ENCODE measurements at regions not wholly inside any gene's neighbourhood (a gene's known extent, or its start where the extent isn't known, plus 50 kb on each side); places are given as distances from the start of the nearest gene placed in this dataset.

DNA sequence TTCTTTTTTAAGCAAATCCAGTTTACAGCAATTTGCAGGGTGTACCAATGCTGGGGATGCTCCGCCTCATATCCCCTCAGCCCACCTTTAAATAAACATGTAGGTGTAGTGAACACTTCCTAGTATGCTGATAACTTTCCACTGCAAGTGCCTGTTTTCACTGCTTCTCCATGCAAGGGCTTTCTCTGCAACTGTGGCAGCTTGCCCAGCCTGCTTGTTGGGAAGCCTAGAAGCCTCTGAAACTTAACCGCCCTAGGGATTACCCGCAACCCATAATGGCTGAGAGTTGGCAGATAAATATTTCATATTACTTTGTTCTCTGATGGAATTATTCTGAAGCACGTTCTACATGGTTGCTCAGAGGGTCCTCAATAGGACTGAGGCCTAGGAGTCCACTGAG, 253.7 kb upstream of the DDX53 start:
- Histone ChIP-seq H3K4me3 (ENCODE audit: low read depth, low read length) (no peak overlapping the region), H3K36me3 (ENCODE audit: control insufficient read depth, insufficient read depth, low read length) (no peaks in the 10 kb centered on the region), H3K27me3 (ENCODE audit: control insufficient read depth, insufficient read depth, low read length) (no peaks in the 10 kb centered on the region)
- DNase-seq (ENCODE audit: low read depth), result no peak
- TF ChIP-seq, protein P1, sequence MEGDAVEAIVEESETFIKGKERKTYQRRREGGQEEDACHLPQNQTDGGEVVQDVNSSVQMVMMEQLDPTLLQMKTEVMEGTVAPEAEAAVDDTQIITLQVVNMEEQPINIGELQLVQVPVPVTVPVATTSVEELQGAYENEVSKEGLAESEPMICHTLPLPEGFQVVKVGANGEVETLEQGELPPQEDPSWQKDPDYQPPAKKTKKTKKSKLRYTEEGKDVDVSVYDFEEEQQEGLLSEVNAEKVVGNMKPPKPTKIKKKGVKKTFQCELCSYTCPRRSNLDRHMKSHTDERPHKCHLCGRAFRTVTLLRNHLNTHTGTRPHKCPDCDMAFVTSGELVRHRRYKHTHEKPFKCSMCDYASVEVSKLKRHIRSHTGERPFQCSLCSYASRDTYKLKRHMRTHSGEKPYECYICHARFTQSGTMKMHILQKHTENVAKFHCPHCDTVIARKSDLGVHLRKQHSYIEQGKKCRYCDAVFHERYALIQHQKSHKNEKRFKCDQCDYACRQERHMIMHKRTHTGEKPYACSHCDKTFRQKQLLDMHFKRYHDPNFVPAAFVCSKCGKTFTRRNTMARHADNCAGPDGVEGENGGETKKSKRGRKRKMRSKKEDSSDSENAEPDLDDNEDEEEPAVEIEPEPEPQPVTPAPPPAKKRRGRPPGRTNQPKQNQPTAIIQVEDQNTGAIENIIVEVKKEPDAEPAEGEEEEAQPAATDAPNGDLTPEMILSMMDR (IDR thresholded peaks at IDR 0.05; ENCODE audit: insufficient read depth, low read length, severe bottlenecking), result no peak
- FAIRE-seq, result no peak

DNA sequence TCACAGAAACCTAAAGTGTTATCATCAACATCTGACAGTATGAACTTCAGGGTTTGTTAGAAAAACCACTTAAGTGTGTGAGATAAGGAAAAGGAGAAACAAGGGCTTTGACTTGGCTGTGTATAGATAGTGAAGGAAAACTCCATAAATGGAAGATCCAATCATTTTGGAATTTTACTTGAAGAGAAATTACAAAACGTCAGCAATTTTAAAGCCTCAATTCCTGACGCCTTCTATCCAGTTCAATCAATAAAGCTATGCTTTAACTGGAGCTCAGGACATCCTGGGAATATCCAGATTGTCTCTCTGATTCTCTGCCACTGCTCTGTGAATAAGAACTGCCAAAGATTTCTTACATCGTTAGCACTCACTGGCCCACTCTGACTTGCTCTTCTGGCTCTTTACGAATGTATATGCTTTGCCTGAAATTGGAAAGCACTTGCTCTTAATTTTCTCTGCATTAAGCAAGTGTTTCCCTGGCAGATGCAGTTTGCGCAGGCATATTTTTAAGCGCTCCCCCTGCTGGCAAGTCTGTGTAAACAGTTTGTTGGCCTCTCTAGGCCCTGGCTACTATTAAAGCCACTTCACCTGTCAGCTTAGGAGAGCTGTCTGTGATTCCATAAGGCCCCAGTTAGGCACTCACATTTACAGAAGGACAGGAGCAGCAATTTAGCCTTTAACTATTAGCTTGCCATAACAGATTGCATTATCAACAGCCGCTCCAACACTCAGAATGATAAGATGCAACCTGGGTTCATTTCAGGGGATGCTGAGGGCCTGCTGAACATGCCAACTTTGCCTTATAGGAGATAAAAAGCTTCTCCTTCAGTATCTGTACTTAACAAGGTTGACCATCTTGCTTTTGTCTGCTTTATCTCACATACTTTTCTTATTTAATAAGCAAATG, 251.4 kb upstream of the DDX53 start:
- TF ChIP-seq, protein P1 (IDR thresholded peaks at IDR 0.05; ENCODE audit: insufficient read depth, low read length, severe bottlenecking), result peak; percentile 65
- FAIRE-seq, result no peak
- Histone ChIP-seq H3K27me3 (ENCODE audit: control insufficient read depth, insufficient read depth, low read length) (no peaks in the 10 kb centered on the region), H3K36me3 (ENCODE audit: control insufficient read depth, insufficient read depth, low read length) (no peaks in the 10 kb centered on the region), H3K4me3 (ENCODE audit: low read depth, low read length) (no peak overlapping the region)
- DNase-seq (ENCODE audit: low read depth), result peak; percentile 20

DNA sequence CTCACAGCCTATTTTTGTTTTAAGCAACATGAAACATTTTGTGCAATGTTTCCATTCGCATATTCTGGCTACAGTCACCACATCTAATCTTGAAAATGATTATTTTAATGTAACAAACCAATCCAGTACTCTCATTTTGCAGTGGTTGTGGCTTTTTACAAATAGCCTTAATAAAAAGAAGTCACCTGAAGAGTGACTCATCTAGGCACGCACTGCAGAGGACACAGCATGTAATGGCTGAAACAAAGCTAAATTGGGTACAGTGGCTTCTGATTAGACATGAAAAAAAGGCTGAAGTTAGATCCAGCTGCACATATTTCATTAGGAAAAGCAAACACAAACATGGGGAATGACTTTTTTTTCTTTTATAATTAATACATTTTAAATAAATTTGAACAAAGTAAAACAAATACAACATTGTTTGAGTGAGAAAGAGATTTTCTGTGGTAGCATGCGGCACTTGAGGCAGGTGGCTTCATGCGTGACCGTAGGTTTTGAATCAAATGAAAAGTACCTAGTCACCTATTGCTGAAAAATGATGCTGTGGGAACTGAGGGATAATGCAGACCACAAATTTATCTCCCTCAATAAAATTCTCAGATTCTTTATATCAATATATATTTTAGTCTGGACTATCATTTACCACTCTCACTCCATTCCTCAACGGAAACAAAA, 240.8 kb upstream of the DDX53 start:
- no peak for DNase-seq (ENCODE audit: low read depth)
- no peak for FAIRE-seq
- Histone ChIP-seq H3K27me3 (ENCODE audit: control insufficient read depth, insufficient read depth, low read length) (no peaks in the 10 kb centered on the region), H3K36me3 (ENCODE audit: control insufficient read depth, insufficient read depth, low read length) (no peaks in the 10 kb centered on the region), H3K4me3 (ENCODE audit: low read depth, low read length) (no peak overlapping the region)
- TF ChIP-seq, protein P1 (IDR thresholded peaks at IDR 0.05; ENCODE audit: insufficient read depth, low read length, severe bottlenecking), result no peak

DNA sequence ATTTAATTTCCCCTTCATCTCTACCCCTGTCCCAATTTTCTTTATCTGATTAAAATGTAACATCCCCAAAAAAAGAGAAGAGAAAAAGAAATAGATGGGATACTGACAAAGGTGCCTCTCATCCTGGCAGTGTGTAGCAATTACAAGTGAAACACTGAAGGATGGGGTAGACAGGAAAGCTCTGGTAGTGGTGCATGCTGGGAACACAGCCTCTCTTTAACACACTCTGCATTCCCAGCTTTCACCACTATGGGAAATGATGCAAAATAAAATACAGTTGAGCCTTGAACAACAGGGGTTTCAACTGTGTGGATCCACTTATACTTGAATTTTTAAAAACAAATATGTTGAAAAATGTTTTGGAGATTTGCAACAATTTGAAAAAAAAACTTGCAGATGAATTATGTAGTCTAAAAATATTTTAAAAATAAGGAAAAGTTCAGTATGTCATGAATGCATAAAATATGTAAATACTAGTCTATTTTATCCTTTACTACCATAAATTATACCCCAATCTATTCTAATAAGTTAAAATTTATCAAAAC, 239.2 kb upstream of the DDX53 start:
- TF ChIP-seq, protein P1 (IDR thresholded peaks at IDR 0.05; ENCODE audit: insufficient read depth, low read length, severe bottlenecking), result no peak
- DNase-seq (ENCODE audit: low read depth) (no peak), FAIRE-seq (no peak)
- Histone ChIP-seq H3K4me3 (ENCODE audit: low read depth, low read length) (no peak overlapping the region), H3K36me3 (ENCODE audit: control insufficient read depth, insufficient read depth, low read length) (no peaks in the 10 kb centered on the region), H3K27me3 (ENCODE audit: control insufficient read depth, insufficient read depth, low read length) (no peaks in the 10 kb centered on the region)

DNA sequence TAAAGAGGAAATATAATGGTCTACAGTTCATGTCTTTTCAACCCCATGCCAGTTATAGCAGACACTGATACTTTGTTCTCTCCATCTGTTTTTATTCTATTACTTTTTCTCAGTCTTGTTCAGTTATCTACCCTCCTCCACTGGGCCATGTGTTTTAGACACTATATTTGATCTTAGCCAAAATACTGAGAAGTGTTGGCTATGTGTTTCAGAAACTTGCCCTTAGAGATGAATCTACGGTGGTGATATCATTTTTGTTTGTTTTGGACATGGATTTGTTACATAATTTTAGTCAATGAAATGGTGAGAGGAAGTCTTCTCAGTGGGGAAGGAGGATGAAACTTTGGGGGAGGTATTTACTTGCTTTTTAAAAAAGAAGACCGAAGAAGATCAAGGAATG, 211.5 kb upstream of the DDX53 start:
- TF ChIP-seq, protein P1 (IDR thresholded peaks at IDR 0.05; ENCODE audit: insufficient read depth, low read length, severe bottlenecking), result no peak
- DNase-seq (ENCODE audit: low read depth), result no peak
- no peaks in the 10 kb centered on the region for H3K36me3 ChIP-seq (ENCODE audit: control insufficient read depth, insufficient read depth, low read length)
- FAIRE-seq, result no peak
- no peaks in the 10 kb centered on the region for H3K27me3 ChIP-seq (ENCODE audit: control insufficient read depth, insufficient read depth, low read length)
- no peak overlapping the region for H3K4me3 ChIP-seq (ENCODE audit: low read depth, low read length)

Measured in bronchial epithelial cell (primary cell).